NCI-H345 (cell line): ENCODE measurements at regions not wholly inside any gene's neighbourhood (a gene's known extent, or its start where the extent isn't known, plus 50 kb on each side); places are given as distances from the start of the nearest gene placed in this dataset.

ENCODE experiments used
- DNase-seq: peaks from one replicate; lab custom pipeline; 2025; lab: John Stamatoyannopoulos, UW

DNA sequence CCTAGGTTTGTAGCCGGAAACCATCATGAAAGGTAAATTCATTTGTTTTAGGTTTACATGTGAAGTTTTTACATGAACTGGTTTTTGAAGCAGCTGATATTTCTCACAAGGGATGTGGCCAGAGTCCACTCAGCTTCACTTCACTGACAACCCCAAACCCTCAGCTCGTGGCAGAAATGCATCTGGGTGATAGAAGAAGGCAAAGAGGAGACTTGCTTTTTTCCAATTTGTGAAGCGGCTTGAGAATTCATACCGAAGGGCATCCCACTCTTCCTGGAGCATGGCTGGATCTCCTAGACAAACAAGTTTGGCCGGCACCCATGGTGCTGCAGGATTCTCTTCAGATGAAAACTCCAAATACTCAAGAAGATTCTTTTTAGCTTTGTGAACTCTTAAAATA, 392.8 kb upstream of the CNR1 start:
- DNase-seq: no peak

DNA sequence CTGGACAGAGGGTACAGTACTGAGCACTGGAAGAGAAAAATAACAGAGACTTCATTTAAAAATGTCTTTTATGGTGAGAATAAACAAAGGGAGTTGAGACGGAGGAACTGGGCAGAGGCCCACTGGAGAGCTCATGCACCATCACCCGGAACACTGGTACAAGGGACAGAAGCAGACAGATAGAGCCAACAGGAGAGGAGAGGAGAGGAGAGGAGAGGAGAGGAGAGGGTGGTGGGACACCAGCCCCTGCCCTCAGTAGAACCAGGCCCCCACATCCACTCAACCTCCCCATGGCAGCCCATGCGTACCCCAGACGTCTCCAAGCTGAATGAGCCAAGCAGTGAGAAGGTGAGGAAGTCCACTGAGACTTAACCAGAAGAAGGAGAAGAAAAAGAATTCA, 390.5 kb upstream of the CNR1 start:
- DNase-seq: no peak

DNA sequence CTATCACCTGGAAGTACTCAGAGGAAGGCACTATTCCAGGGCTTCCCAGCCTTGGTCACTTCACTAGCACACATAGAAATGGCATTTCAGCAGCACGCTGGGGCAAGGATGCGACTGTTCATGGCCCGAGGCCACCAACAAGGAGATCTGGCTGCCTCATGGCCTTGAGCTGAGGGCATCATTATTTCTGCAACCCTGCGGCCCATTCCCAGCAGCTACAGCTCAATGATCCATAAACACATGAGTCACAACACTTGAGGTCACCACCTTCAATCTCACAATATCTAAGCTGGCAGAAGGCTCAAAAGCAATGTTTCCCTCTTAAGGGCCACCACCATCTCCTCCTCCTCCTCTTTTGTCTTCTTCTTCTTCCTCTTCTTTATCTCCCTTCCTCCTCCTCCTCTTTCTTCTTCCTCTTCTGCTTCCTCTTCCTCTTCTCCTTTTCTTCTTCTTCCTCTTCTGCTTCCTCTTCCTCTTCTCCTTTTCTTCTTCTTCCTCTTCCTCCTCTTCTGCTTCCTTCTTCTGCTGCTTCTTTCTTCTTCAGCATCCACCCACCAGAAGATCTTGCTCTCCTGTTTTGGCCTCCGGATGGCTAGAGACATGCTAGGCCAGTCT, 382.9 kb upstream of the CNR1 start:
- no peak for DNase-seq

DNA sequence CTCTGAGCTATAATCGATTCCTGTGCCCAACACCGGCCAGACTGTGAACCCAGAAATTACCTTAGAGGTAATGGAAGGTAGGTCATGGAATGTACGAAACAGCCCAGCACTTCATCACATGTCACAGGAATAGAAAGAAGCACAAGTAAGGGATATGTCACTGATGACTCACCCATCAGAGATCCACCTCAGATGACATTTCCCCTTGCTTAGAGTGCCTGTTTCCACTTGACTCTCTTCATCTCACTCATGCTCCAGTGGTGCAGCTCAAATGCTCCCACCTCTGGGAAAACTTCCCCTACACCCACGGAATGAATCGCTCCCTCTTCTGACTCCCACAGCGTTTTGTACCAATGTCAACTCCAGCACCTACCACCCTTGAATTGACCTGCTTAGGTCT, 381.6 kb upstream of the CNR1 start:
- DNase-seq: no peak

DNA sequence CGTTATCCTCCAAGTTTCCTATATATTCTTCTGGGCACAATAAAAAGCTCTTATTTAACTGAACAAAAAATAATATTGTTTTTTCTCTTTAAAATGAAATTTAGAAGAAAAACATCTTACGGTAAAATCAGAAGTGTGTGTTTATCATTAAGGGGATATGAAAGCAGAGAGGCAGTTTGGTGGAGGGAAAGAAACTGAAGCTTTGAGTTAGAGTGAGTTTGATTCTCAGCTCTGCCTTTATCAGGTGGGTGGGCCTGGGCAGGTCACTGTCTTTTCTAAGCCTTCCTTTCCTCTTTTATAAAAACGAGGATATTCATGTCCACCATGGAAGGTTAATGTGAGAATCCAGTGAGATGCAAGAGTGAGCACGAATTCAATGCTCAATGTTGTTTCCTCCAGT, 379.8 kb upstream of the CNR1 start:
- no peak for DNase-seq

DNA sequence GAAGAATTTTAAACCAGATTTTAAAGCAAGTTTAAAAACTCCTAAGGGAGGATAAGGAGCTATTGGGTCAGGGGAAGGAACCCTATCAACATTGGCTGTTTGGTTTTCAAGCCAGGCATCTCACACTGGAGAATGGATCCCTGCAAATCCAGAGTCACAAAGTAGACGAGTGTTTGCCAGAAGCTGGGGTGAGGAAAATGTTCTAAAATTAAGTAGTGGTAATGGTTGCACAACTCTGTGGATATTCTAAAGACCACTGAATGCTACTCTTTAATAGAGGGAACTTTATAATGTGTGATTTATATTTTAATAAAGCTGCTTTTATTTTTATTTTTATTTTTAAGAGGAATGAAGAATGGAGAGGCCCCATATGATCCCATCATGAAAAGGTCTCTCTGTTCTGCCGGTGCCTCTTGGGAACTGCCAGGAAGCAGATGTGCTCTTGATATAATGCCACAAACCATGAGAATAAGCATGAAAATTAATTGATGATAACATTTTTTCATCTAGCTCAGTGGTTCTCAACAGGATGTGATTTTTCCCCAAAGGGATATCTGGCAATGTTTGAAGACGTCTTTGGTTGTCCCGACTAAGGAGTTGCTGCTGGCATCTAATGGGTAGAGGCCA, 379.0 kb upstream of the CNR1 start:
- DNase-seq: no peak

DNA sequence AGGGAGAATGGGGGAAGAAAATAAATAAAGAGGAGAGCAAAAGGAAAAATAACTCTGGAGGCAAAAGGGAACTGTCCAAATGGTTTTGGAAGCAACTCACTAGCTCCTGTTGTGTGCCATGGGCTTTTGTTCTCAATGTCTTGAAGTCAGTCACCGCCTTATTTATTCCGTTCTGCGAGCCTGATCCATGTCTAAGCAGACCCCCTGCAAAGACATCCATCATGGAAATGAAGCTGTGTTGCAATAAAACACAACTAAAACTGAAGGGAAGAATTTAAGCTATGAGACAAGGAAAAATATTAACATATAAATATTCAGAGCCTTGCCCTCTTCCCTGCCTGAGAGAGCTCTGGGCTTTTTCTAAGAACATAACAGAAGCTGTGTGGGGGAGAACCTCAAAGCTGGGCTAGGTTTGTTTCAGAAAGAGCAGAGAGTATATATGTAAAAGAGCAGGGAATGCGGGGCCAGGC, 373.2 kb upstream of the CNR1 start:
- no peak for DNase-seq

DNA sequence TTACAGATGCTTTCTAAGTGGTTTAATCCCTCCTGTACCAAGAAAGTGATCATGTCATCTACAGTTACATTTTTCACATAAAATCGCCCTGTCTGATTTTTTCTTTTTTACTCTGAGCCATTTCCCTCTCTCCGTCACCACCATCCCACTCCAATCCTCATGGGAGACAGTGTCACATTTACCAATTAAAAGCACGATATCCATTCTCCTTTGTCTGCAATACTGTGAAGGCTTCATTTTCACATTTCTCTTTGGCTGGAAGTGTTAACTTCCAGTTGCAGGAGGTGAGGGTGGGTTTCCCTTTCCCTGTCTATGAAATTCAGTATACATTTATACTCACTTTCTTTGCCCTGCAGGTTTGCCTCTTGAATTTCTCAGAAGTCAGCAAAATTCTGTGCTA, 372.7 kb upstream of the CNR1 start:
- DNase-seq: no peak

DNA sequence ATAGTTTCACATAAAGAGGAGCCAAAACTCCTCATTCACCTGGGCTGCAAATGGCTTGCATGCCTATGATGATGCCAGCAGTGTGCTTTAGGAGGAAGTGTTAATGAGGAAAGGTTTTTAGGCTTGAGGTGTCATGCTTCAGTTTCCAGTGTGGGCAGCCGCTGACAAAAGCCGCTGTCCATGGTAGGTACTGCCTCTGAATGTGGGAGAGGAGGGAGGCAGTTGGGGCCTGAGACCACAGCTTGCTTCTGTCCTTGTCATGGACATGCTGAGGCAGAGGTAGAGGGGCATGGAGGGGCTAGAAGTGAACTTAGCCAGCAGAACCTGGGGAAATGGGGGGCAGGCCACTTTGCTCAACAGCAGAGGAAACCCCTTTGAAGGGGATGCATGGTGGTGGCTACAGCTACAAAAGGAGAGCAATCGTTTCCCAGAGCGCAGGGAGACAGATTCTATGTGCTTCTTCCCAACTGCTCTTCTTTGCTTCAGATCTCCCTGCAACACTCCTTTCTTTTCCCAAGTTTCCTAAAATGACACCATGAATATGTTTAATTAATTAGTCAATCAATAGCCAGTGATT, 372.1 kb upstream of the CNR1 start:
- no peak for DNase-seq

DNA sequence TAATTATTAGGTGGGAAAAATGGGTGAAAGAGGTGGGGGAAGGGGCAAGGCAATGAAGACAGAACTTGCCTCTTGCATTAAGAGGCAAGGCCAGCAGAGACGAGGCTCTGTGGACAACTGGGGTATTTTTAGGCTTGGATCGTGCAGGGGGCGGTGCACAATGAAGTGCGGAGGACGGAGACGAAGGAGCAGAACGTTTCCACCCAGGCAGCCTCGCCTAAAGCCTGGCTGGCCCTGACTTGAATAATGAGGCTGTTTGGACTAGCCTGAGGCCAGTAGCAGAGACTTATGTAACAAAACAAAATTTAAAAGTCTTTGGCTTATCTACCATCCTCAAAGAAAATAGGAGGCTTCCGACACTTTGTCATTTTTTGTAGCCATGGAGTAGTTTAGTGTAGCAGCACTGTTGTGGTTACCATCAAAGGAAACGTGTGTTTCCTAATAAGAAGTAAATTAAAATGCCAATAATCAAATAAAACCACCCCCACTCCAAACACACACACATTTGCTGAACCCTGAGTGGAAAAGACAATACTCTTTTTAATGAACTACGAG, 370.0 kb upstream of the CNR1 start:
- no peak for DNase-seq

DNA sequence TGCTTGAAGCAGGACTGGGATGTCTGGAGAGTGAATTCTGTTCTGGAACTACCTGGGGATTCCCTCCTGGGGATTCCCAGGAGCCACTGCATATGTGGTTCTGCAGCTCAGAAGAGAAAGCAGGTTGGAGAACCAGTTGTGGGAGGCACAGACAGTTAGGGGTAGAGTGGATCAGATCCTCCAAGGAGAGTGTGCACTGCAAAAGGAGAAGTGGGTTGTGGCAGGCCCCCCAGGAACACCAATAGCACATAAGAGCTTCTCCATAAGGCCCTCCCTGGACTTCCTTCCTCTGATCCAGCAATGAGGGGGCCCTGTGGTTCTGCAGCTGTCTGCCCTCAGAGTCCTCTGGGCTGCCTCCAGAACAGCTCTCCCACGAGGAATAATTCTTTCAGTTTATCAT, 369.2 kb upstream of the CNR1 start:
- no peak for DNase-seq

DNA sequence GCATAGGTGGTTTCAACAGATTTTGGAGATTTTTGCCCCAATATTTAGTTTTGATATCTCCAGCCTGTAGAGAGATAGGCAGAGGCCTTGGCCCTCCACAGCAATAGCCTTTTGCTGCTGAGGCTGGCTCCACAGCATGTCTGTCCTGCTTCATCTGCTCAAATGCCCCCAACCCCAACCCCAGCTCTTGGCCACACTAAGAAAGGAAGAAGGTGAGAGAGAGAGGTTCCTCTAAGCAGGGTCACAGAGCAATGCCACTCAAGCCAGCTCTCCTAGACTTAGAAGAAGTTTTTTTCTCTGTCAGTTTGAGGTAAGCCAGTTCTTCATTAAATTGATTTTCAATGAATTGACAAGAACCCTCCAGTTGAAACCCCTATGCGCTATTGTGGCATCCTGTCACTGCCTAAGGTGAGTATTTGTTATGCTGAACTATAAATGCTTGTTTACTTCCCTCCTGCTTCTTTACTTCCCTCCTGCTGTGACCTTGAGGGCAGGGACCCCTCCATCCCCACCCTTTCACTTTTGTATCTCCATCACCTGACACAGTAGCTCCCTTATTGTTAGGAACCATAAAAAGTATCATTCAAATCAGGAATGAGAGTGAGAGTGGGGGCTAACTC, 366.2 kb upstream of the CNR1 start:
- no peak for DNase-seq

DNA sequence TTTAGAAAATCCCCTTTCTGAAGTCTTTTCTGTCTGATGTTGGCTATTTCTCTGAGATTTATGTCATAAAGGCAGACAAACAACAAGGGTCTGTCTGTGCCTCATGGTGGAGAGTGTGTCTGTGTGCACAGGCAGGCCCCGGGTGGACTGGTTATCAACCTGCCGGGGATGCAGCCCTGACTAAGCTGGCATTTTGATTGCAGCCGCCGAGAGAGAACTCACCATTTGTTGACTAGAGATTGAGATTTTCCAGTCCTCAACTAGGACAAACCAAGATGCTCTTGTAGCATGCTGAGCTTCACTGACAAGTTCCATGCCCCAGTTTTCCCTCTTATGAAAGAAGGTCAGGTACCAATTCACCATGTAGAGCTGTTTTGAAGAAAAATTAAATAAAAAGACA, 363.6 kb upstream of the CNR1 start:
- DNase-seq: no peak

DNA sequence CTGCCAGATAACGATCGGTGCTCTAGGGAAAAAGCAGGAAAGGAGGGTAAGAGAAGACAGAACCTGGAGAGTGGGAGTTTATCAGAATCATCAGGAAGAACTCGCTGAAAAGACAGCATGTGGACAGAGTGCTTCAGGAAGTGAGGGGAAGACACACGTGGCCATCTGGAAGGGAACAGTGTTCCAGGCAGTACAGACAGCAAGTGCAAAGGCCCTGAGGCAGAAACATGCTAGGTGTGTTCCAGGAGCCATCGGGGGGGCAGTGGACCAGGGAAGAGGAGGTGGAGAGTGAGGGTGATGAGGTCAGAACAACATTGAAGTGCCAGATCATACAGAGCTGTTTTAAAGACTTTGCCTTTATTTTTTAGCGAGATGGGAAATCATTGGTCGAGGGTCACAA, 354.3 kb upstream of the CNR1 start:
- no peak for DNase-seq

DNA sequence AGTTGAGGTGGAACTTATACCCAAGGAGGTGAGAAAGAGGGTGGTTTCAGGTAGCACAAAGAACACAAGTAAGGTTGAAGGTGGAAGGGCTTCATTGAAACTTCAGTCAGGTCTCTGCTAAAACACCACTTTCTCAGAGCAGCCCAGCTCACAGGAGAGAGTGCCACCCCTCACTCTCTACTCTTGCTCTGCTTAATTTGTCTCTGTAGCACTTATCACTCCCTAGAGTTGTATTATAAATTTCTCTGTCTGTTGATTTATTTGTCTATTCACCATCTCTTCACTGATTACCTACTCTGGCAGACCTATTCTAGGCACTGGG, 353.8 kb upstream of the CNR1 start:
- DNase-seq: no peak

DNA sequence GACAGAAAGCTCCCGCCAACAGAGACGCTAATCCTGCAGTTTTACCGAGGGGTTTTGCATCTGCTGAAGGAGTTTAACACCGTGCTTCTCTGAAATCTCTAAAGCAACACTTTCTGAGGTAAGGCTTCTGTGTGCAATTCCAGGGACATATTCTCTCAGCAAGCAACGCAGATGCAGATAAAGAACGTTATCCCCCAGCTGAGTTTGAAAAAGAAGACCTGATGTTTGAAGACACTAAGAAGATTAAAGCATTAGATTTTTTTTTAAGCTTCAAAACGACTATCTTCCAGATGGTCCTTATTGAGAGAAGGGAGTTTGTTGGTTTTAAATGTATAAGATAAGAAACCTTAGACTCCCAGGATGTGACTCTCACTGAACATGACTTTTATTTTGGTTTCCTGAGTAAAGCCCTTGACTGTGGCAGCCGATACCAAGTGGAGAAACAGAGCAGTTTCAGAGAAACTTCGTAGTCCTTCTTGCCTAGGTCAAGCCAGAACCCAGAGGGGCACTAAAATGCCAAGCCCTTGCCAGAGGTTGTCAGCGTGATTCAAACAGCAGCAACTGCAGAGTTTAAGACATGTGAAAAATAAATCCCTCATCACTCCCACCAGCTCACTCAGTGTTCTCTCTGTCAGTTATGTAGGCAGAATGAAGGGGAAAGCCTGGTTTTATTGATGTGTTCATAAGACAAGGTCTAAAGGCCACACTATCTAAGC, 353.3 kb upstream of the CNR1 start:
- no peak for DNase-seq

DNA sequence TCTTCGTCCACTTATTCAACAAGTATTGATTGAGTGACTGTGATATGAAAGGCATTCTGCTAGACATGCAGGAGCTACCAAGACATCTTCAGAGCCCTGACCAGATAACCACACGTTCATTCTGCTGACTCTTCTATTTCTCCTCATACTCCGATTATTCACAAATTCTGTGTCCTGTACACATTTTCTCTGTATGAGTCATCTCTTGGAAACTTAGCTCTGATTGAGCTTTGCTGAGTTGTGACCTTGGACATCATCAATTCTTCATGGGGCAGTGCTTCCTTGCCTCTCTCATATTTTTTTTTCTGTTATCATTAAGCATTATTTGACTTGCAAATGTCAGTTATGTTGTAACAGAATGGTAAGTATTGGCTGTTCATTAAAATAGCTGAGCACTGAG, 351.6 kb upstream of the CNR1 start:
- DNase-seq: no peak

DNA sequence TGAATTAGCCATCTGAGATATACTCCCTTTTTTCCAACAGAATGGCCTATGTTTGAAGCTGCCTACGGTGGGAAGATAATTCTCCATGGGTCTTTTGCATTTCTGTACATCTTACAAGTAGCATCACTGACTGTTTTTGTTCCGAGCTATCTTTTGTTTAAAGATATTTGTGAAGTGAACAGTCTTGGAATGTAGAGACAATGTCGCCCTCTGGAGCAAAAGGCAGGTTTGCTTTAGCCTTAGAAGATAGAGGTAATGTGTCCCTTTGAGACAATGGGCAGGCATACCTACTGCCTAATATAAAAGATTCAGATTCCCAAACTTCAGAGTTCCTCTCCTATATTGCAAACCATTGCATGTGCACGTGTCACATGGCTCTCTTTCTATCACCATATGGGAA, 347.8 kb upstream of the CNR1 start:
- DNase-seq: no peak

DNA sequence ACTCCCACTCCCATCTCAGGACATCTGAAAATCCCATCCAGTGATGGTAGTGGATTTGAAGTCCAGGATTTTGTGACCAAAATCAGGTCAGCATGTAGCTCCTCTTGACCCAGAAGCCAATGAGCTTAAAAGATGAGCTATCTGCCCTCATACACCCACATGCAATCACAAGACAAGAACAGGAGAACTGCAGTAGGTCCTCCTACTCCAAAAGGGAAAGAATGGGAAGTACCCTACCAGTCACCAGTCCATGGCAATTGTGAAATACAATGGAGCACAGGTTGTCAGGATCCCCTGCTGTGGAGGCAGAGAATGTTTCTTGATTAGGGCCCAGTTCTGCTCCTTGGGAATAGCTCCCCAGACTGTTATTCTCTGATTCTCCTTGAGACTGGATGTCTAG, 347.3 kb upstream of the CNR1 start:
- DNase-seq: no peak

DNA sequence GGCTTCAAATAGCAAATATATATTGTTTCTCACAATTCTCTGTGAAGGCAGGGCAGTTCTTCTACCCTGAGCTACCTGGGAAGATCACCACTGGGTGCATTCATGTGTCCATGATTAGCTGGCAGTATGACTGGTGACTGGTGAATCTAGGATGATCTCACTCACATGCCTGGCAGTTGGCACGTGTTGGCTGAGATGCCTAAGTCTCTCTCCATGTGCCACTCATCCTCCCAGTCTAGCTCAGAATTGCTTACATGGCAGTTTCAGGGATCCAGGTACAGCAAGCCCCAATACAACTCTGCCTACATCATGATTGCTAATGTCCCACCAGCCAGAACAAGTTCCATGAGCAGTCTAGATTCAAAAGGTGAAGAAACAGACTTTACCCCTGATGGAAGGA, 346.8 kb upstream of the CNR1 start:
- DNase-seq: no peak

DNA sequence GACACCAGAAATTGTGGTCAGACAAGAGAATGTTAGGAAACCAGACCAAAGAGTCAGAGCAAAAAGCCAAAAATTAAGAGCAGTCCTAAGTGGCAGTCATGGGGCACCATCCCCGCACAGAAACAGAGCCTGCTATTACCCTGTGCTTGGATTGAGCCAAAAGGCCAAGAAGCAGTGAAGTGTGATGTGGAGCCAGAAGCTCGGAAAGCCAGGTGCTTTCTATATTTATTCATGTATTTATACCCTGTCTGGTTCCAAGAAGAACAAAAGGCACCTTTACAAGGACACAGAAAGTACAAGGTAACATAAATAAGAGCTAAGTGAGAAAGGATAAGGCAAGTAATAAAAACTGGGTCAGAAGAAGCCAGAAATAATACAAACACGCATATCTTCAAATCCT, 336.2 kb upstream of the CNR1 start:
- DNase-seq: no peak

DNA sequence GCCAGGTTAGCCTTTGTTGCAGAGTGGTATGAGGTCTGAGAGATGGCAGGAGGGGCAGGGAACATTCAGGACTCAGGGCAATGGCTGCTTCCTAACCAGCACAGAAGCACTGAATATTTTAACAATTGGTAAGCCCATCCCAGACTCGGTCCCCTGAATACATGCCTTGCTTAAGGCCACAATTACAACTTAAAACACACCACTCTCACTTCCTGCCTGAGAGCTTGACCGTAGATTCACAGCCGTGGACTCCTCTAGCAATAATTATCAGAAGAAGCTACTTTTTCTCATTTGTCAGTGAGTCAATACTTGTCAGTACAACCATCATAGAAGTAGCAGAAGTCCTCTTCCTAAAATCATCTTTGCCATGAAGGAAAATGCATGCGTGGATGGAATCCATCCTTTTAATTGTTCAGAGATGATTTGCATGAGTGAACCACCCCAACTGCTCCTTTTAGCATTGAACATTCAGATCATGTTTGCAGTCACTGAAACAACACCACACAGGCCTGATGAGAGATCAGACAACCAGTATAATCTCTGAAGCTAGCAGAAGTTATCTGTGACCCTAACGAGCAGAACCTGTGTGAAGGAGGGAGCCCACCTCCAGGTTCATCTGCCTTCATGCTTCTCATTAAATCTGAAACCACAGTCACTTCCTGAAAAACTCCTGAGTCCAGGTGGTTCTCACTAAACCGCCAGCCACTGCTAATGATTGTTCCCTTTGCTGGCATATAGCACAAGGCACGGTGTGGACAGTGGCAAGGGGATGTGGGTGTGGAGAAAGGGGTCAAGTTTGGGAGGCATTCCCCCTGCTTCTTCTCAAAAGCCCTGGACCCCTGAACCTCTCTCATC, 333.9 kb upstream of the CNR1 start:
- no peak for DNase-seq
